Hepatocyte (in vitro differentiated cells): ENCODE measurements at regions not wholly inside any gene's neighbourhood (a gene's known extent, or its start where the extent isn't known, plus 50 kb on each side); places are given as distances from the start of the nearest gene placed in this dataset.

Experiments
- DNase-seq: peaks from one replicate; pipeline ENCODE4 v3.0.0-alpha.2; 2016; ENCODE audit warnings: low spot score
- H2AFZ ChIP-seq: fragments of 200-600 bp; sonication (generic); 2 replicates; pipeline ENCODE4 v1.6.0; 2016; ENCODE audit warnings: antibody characterized with exemption, mild to moderate bottlenecking
- H3K27ac ChIP-seq: fragments of 200-600 bp; sonication (generic); 2 replicates; pipeline ENCODE4 v1.5.1; 2016; ENCODE audit warnings: mild to moderate bottlenecking
- H3K27me3 ChIP-seq: fragments of 200-600 bp; sonication (generic); 2 replicates; pipeline ENCODE4 v1.6.1; 2016
- H3K36me3 ChIP-seq: fragments of 200-600 bp; sonication (generic); replicated peaks from 2 replicates; pipeline ENCODE4 v1.5.1; 2016; ENCODE audit warnings: low read depth; ENCODE audit not compliant: insufficient read depth
- H3K4me1 ChIP-seq: fragments of 200-600 bp; sonication (generic); 2 replicates; pipeline ENCODE4 v1.5.1; 2016; ENCODE audit warnings: mild to moderate bottlenecking, moderate library complexity; ENCODE audit not compliant: insufficient read depth
- H3K4me2 ChIP-seq: fragments of 200-600 bp; sonication (generic); 2 replicates; pipeline ENCODE4 v1.6.0; 2016
- H3K4me3 ChIP-seq: fragments of 200-600 bp; sonication (generic); 2 replicates; pipeline ENCODE4 v1.5.1; 2016; ENCODE audit warnings: mild to moderate bottlenecking
- H3K79me2 ChIP-seq: fragments of 200-600 bp; sonication (generic); 2 replicates; pipeline ENCODE4 v1.6.0; 2017; ENCODE audit warnings: mild to moderate bottlenecking
- H3K9me2 ChIP-seq: fragments of 200-600 bp; sonication (generic); replicated peaks from 2 replicates; pipeline ENCODE4 v1.6.0; 2017; ENCODE audit warnings: mild to moderate bottlenecking; ENCODE audit not compliant: insufficient read depth
- H3K9me3 ChIP-seq: fragments of 200-600 bp; sonication (generic); 2 replicates; pipeline ENCODE4 v1.5.1; 2016; ENCODE audit warnings: low read depth, mild to moderate bottlenecking
- H4K20me1 ChIP-seq: fragments of 200-600 bp; sonication (generic); 2 replicates; pipeline ENCODE4 v1.6.0; 2016; ENCODE audit warnings: mild to moderate bottlenecking; ENCODE audit not compliant: insufficient read depth, poor library complexity, severe bottlenecking
- CTCF ChIP-seq: fragments of 200-600 bp; sonication (generic); IDR thresholded peaks from 2 replicates; pipeline ENCODE4 v1.5.1; 2016; ENCODE audit warnings: antibody characterized with exemption, mild to moderate bottlenecking; ENCODE audit not compliant: poor library complexity
- EZH2 ChIP-seq: fragments of 200-600 bp; sonication (generic); IDR thresholded peaks from 2 replicates; pipeline ENCODE4 v1.6.1; 2016; ENCODE audit warnings: antibody characterized with exemption, mild to moderate bottlenecking, borderline replicate concordance
- EZH2phosphoT487 ChIP-seq: fragments of 200-600 bp; sonication (generic); IDR thresholded peaks from one replicate; pipeline ENCODE4 v1.6.1; 2018; ENCODE audit warnings: antibody characterized with exemption, mild to moderate bottlenecking, low read depth, moderate library complexity; ENCODE audit not compliant: unreplicated experiment, severe bottlenecking
- WGBS: methylation state at CpG from one replicate; pipeline ENCODE4 v1.1.6; 2016; ENCODE audit warnings: low lambda C conversion rate; ENCODE audit errors: missing lambda C conversion rate; 5-methylcytosine and 5-hydroxymethylcytosine counted together

- Histone ChIP-seq H4K20me1 (no peaks in the 10 kb centered on the region), H3K4me1 (peaks cover 7% of the 10 kb centered on the region), H3K79me2 (no peaks in the 10 kb centered on the region), H3K4me3 (no peak overlapping the region), H3K27ac (peak overlapping the region; percentile 64), H3K27me3 (no peaks in the 10 kb centered on the region), H3K9me3 (no peaks in the 10 kb centered on the region), H2AFZ (no peak overlapping the region), H3K9me2 (no peaks in the 10 kb centered on the region), H3K4me2 (no peak overlapping the region), H3K36me3 (no peaks in the 10 kb centered on the region)
- DNase-seq: peak; percentile 71
- WGBS: 14% methylated on average over 7 of the region's 7 CpGs
- no peak for TF ChIP-seq EZH2phosphoT487
- TF ChIP-seq EZH2: no peak
- TF ChIP-seq CTCF: no peak
These were observed 100.1 kb downstream of the HRH4 start for GRCh38 chr18:24560511-24560981.

GRCh38 chr18:24561369-24561965, 101.0 kb downstream of the HRH4 start:
- Histone ChIP-seq H3K36me3 (no peaks in the 10 kb centered on the region), H3K27ac (peak overlapping the region; percentile 36), H3K4me2 (no peak overlapping the region), H3K9me3 (no peaks in the 10 kb centered on the region), H3K4me1 (peaks cover 7% of the 10 kb centered on the region), H3K79me2 (no peaks in the 10 kb centered on the region), H3K4me3 (no peak overlapping the region), H3K27me3 (no peaks in the 10 kb centered on the region), H4K20me1 (no peaks in the 10 kb centered on the region), H3K9me2 (no peaks in the 10 kb centered on the region), H2AFZ (no peak overlapping the region)
- DNase-seq: no peak
- WGBS: 87% methylated on average over 8 of the region's 8 CpGs
- TF ChIP-seq CTCF (no peak), EZH2 (no peak), EZH2phosphoT487 (no peak)

- Histone ChIP-seq H3K4me1 (no peaks in the 10 kb centered on the region), H3K9me3 (no peaks in the 10 kb centered on the region), H3K9me2 (no peaks in the 10 kb centered on the region), H3K36me3 (no peaks in the 10 kb centered on the region), H3K27me3 (no peaks in the 10 kb centered on the region), H3K4me3 (no peak overlapping the region), H3K4me2 (no peak overlapping the region), H2AFZ (no peak overlapping the region), H4K20me1 (no peaks in the 10 kb centered on the region), H3K79me2 (no peaks in the 10 kb centered on the region), H3K27ac (no peak overlapping the region)
- no peak for TF ChIP-seq EZH2phosphoT487
- no peak for DNase-seq
- WGBS: 84% methylated on average over 4 of the region's 4 CpGs
These were observed 106.8 kb downstream of the HRH4 start for GRCh38 chr18:24567199-24567598.

GRCh38 chr18:24570716-24571115, 110.3 kb downstream of the HRH4 start:
- no peak for TF ChIP-seq CTCF
- H3K79me2 ChIP-seq: no peaks in the 10 kb centered on the region
- no peaks in the 10 kb centered on the region for H3K9me3 ChIP-seq
- no peaks in the 10 kb centered on the region for H4K20me1 ChIP-seq
- 85% methylated on average over 4 of the region's 4 CpGs for WGBS
- no peak overlapping the region for H3K27ac ChIP-seq
- no peaks in the 10 kb centered on the region for H3K9me2 ChIP-seq
- H3K36me3 ChIP-seq: no peaks in the 10 kb centered on the region
- DNase-seq: no peak
- no peak overlapping the region for H2AFZ ChIP-seq
- no peak overlapping the region for H3K4me3 ChIP-seq
- no peak overlapping the region for H3K4me2 ChIP-seq
- no peaks in the 10 kb centered on the region for H3K27me3 ChIP-seq
- no peaks in the 10 kb centered on the region for H3K4me1 ChIP-seq
